ENCODE measurements at regions not wholly inside any gene's neighbourhood (a gene's known extent, or its start where the extent isn't known, plus 50 kb on each side); places are given as distances from the start of the nearest gene placed in this dataset.

GRCh38 chr2:51490576-51491234 lies 458.8 kb upstream of the NRXN1 start:
- WGBS (ENCODE audit: missing lambda C conversion rate): 9% methylated on average over 3 of the region's 3 CpGs
- peaks cover 7% of the 10 kb centered on the region; the same call in 1 of the 3 replicates for H3K9me3 ChIP-seq
- H3K4me2 ChIP-seq: no peak overlapping the region
- no peak for ATAC-seq
- FAIRE-seq: no peak
- no peak for DNase-seq (ENCODE audit: low read depth in 1 of 2, low spot score in 1 of 2)
- no peak overlapping the region for H3K4me3 ChIP-seq
- ChIA-PET POLR2A (no interaction called here), CTCF (interaction anchor here (0.5 to 1.5 kb wide), 2 partner anchors 15 to 41 kb away, joined by 3 read pairs; no protein-coding TSS in a partner anchor)
- no peak overlapping the region for H3K27ac ChIP-seq
- no peaks in the 10 kb centered on the region for H3K4me1 ChIP-seq
- no peak for TF ChIP-seq ZFP36 (IDR thresholded peaks at IDR 0.05; ENCODE audit: borderline replicate concordance, partially characterized antibody)
- TF ChIP-seq CHD4 (IDR thresholded peaks at IDR 0.05; ENCODE audit: borderline replicate concordance): no peak
- no peak for TF ChIP-seq FOSB (CRISPR knock-in tag; IDR thresholded peaks at IDR 0.05)
- no peak for TF ChIP-seq NFE2L2 (conservative IDR thresholded peaks at IDR 0.05; ENCODE audit: low read length)
- TF ChIP-seq KDM5A (IDR thresholded peaks at IDR 0.05): no peak
- no peak for TF ChIP-seq RNF2 (IDR thresholded peaks at IDR 0.05; ENCODE audit: borderline replicate concordance, low read depth)
- no peak for TF ChIP-seq POLR2AphosphoS2 (conservative IDR thresholded peaks at IDR 0.05; ENCODE audit: low read length)
- TF ChIP-seq FOSL2 (IDR thresholded peaks at IDR 0.05): no peak
- no peak for TF ChIP-seq FOSL2 (CRISPR knock-in tag; IDR thresholded peaks at IDR 0.05)
- TF ChIP-seq EP300 (IDR thresholded peaks at IDR 0.05): no peak
- TF ChIP-seq EHMT2 (IDR thresholded peaks at IDR 0.05; ENCODE audit: low read depth): no peak
- no peak for TF ChIP-seq CHD2 (IDR thresholded peaks at IDR 0.05; ENCODE audit: low read length, partially characterized antibody)
- TF ChIP-seq USF2 (IDR thresholded peaks at IDR 0.05): no peak
- TF ChIP-seq PHF8 (IDR thresholded peaks at IDR 0.05; ENCODE audit: borderline replicate concordance, low read depth): no peak
- no peak for TF ChIP-seq ATOH8 (CRISPR knock-in tag; IDR thresholded peaks at IDR 0.05; ENCODE audit: low read depth)
- TF ChIP-seq NPAS2 (CRISPR knock-in tag; IDR thresholded peaks at IDR 0.05; ENCODE audit: borderline replicate concordance): no peak
- TF ChIP-seq ZNF302 (CRISPR knock-in tag; IDR thresholded peaks at IDR 0.05): no peak

GRCh38 chr2:51484605-51485004 lies 452.7 kb upstream of the NRXN1 start:
- Histone ChIP-seq H3K4me1 (no peaks in the 10 kb centered on the region), H3K9me3 (peaks cover 7% of the 10 kb centered on the region; the same call in 2 of the 3 replicates), H3K27ac (no peak overlapping the region), H3K4me3 (no peak overlapping the region), H3K4me2 (no peak overlapping the region)
- whole genome bisulfite sequencing (ENCODE audit: missing lambda C conversion rate): 32% methylated on average over 2 of the region's 2 CpGs
- FAIRE-seq: no peak
- ChIA-PET CTCF (no interaction called here), POLR2A (no interaction called here)
- no peak for ATAC-seq
- DNase-seq (ENCODE audit: low read depth in 1 of 2, low spot score in 1 of 2): no peak
- TF ChIP-seq HDAC2 (IDR thresholded peaks at IDR 0.05): no peak
- no peak for TF ChIP-seq SREBF2 (IDR thresholded peaks at IDR 0.05)
- TF ChIP-seq REST (IDR thresholded peaks at IDR 0.05): no peak
- TF ChIP-seq CTCF (IDR thresholded peaks at IDR 0.05): no peak
- no peak for TF ChIP-seq MAX (IDR thresholded peaks at IDR 0.05)
- no peak for TF ChIP-seq TP53 (CRISPR knock-in tag; IDR thresholded peaks at IDR 0.05)
- no peak for TF ChIP-seq EHMT2 (IDR thresholded peaks at IDR 0.05; ENCODE audit: low read depth)
- no peak for TF ChIP-seq GATA3 (IDR thresholded peaks at IDR 0.05; ENCODE audit: borderline replicate concordance)
- TF ChIP-seq MYC (IDR thresholded peaks at IDR 0.05; ENCODE audit: borderline replicate concordance, low read length): no peak
- no peak for TF ChIP-seq NFE2L2 (conservative IDR thresholded peaks at IDR 0.05; ENCODE audit: low read length)
- TF ChIP-seq ZSCAN20 (CRISPR knock-in tag; IDR thresholded peaks at IDR 0.05): no peak

All from A549 (cell line).